UCSD-AML1 (cell line): ENCODE measurements at regions not wholly inside any gene's neighbourhood (a gene's known extent, or its start where the extent isn't known, plus 50 kb on each side); places are given as distances from the start of the nearest gene placed in this dataset.
"Not testable (repeated sequence)": the region's sequence is repeated elsewhere in the genome, so short reads cannot be mapped to it uniquely, and the experiment has no call there.

Experiments
- DNase-seq: peaks from one replicate; lab custom pipeline; 2025; ENCODE audit not compliant: unreplicated experiment; lab: John Stamatoyannopoulos, UW

GRCh38 chr7:156020566-156020965, 208.3 kb upstream of the SHH start:
- DNase-seq: no peak

DNA sequence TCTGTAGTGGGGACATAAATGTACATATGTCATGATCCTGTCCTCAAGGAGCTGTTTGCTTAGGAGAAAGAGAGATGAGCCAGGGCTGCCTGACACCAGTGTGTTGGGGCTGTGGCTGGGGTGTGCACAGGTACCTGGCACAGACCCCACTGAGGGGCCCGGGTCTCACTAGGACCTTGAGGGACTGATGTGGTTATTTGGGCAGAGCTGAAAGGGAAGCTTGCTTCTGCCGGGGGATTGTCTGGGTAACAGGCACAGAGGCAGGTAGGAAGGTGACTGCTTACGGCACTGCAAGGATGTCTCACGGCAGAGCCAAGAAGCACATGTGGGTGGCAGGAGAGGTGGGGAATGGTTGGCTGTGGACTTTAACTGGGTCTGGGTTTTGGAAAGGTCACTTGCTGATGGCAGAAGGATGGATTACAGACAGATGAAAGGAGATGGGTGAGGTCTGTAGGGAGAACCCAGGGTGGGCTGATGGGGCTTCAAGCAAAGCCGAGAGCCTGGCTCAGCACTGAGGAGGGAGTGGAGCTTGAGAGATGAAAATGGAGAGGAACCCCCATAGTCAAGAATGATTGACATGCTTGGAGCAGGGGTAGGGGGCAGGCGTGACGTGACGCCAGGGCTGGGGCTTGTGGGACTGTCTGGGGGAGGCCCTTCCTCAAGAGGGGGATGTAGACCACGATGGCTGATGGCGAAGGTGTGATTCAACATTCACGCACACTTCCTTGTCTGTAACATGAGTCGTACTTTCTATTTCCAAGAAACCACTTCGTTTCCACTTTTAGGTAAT, 207.7 kb upstream of the SHH start:
- DNase-seq: no peak

GRCh38 chr7:156019308-156019707, 207.0 kb upstream of the SHH start:
- DNase-seq: no peak

- DNase-seq: no peak
Observed at GRCh38 chr7:156017916-156018700, 205.8 kb upstream of the SHH start.

GRCh38 chr7:156017431-156017830, 205.2 kb upstream of the SHH start:
- DNase-seq: no peak

DNA sequence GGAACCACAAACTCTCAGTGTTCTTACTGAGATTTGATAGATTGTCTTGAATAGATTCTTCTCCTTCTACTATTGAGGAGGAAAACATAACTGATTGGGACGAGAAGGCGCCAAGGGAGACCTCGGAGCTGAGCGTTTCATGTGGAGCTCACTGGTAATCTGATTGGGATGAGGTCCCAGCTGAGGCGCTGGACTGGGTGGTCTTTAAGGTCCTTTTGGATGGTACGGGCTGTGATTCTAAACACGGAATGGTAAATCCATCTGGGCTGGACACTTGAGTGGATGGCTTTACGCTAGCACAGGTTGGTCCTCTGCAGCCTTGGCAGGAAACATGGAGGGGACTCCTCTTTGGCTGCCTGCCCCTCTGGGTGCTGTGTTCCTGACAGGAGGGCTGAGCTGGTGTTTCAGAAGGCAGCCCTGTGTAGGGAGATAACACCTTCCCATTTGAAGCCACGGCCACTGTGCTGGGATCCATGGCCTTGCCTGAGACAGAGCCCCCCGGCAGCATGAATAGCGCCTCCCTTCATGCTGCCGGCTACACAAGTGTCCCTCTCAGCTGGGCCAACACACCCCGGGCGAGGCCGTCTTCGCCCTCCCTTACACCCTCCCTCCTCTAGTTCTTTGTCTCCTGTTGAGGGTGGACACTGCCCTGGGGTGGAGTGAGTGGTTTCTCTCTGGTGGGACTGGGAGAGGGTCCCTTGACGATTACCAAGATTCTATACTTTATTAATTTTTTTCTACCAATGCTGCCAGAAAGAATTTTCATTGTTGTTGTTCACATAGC, 203.2 kb upstream of the SHH start:
- DNase-seq: no peak

DNA sequence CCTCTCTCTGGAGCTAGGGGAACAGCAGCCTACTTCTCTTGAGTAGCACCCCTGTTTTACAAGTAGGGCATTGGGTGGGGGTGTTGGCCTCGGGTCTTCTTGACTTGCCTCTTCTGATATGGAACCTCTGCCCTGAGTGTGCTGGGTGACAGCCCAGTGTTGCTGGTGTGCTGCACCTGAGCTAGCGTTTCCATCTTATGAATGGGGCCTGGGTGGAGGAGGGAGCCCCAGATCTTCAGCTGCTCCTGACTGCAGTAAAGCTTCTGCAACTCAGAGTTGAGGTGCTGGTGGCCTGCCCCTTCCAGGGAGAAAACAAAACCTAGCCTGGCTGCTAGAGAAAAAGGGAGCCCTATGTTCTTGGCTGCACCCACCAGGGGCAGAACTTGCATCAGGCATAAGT, 202.5 kb upstream of the SHH start:
- DNase-seq: no peak

GRCh38 chr7:156014201-156014600, 201.9 kb upstream of the SHH start:
- no peak for DNase-seq

GRCh38 chr7:156012412-156012811, 200.1 kb upstream of the SHH start:
- DNase-seq: no peak

GRCh38 chr7:156009569-156009968, 197.3 kb upstream of the SHH start:
- no peak for DNase-seq

- DNase-seq: not testable (repeated sequence)
Observed at GRCh38 chr7:156006876-156007275, 194.6 kb upstream of the SHH start.

DNA sequence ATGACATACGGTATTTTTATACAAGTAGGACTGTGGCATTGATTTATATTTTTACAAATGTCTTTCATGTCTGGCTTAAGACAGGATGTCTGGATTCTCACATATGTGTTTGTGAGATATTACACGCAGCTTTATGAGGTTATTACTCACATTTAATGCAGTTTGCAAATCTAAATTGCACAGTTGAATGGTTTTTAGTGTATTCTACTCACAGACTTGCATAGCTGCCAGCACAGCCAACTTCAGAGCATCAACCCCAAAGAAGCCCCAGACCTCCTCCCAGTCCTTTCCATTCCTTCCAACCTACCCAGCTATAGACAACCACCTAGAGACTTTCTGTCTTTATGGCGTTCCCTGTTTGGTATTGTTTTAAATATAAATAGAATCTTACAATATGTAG, 193.8 kb upstream of the SHH start:
- no peak for DNase-seq

- DNase-seq: no peak
Observed at GRCh38 chr7:156005202-156005691, 193.0 kb upstream of the SHH start.

GRCh38 chr7:156004265-156005201, 192.3 kb upstream of the SHH start:
- DNase-seq: no peak

GRCh38 chr7:156003220-156004162, 191.2 kb upstream of the SHH start:
- DNase-seq: no peak

DNA sequence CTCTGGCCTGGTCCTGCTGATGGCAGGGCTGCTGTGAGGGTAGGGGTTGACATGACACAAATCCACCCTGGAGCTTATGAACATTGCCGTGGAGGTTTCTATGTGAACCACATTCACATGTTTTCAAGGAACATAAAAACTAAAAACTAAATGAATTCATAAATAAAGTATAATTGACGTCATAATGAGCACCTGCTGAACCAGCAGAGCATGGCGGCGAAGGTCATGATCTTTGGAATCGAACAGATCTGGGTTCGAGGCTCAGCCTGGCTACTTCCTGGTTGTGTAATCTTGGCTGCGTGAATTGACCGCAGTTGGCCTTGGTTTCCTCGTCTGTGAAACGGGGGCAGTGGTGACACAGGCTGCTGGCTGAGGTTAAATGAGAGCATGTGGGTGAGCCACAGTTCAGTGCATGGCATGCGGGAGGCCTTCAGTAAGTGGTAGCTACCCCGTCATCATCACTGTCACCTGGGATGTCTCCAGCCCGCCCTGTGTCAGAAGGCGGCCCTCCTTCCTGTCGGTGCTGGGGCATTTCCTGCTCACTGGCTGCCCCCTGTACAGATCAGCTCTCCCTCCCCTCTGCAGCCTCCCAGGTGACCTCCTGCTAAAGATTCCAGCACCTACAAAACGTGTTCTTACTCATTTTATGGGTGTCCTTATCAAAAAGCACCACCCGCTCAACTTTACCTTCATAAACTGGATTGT, 190.3 kb upstream of the SHH start:
- DNase-seq: no peak

DNA sequence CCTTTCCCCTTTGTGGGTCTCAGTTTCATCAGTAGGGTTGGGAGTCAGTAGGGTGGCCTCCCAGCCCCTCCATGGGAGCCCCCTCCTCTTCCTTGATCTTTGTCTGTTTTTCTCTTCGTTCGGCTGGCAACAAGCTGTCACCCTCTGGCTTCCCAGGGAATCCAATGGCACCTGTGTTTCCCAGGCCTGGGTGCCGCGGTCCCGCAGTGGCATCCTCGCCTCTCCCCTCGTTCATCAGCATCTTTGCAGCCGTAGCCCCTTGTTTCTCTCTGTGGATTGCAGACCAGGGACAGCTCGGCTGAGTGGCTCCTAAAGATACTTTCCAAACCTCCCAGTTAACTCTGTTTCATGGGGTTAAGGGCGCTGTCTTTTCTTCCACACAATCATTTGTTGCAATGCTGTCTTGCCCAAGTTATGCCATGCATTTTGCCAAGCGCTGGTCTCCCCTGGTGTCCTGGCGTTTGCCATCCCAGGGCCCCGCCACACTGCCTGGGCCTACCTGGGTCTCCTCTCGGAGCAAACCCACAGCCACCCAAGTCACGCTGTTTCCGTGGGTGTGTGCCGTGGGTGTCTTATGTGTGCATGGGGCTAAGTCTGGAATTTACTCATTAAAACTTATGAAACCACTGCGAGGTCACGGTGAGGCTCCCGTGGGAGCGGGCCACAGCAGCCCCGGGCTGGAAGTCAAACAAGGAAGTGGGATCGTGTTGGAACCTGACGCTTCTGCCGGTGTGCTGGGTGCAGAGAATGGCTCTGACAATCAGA, 189.4 kb upstream of the SHH start:
- DNase-seq: no peak
